Stimulated activated CD8-positive, alpha-beta memory T cell treated with anti-CD3 and anti-CD28 coated beads, Interleukin-15, amount 100 ng/mL, for 1 hour (primary cell): ENCODE measurements at regions not wholly inside any gene's neighbourhood (a gene's known extent, or its start where the extent isn't known, plus 50 kb on each side); places are given as distances from the start of the nearest gene placed in this dataset.

Experiments
- DNase-seq: peaks from one replicate; pipeline ENCODE4 v3.0.0-alpha.2; 2020; ENCODE audit warnings: low read depth

DNA sequence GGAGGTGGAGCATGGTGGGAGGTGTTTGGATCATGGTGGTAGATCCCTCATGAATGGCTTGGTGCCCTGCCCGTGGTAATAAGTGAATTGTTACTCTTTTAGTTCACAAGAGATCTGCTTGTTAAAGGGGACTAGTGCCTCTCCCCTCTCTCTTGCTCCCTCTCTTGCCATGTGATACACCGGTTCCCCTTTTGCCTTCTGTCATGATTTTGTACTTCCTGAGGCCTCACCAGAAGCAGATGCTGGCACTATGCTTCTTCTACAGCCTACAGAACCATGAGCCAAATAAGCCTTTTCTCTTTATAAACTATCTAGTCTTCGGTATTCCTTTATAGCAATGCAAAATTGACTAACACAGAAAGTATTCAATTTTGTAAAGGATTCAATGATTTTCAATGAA, 817.1 kb downstream of the TLR4 start:
- no peak for DNase-seq

DNA sequence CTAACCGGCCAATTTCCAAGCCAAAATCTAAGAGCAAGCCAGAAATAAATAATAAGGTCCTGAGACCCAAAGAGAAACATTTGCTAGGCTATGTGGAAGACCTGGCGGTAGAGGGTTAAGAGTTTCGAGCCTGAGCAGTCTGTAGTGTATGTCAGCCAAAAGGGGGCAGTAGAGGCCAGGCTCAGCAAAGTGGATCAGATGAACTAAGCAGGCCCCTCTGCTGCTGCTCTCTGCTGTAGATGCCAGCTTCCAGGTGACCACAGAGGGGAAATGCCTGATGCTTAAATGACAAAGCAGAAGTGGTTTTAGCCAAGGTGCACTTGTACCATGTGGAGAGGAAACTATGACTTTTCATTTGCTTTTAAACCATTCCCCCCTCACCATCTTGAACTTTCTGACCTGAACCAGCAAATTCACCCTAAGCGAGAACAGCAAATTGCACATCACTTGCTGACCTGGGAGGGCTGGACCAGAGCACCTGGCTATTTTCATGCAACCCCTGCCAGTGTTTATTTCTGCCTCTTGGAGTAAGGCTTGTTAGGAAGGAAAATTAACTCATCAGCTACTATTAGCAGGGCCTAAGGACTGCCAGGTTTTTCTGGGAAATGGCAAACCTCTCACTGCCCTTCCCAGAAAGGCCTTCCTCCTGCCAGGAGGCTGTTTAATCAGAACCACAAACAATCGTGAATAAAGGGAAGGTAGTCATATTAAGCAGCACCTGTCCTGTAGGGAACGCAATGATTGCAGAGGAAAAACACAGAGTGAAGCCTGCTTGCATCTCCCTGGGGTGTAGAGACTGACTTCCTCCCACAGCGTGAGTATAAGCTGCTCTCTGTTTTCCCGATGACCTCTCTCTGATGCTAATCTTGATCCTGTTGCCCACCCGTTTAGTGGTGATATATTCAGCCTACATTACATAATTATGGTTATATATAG, 818.2 kb downstream of the TLR4 start:
- no peak for DNase-seq

DNA sequence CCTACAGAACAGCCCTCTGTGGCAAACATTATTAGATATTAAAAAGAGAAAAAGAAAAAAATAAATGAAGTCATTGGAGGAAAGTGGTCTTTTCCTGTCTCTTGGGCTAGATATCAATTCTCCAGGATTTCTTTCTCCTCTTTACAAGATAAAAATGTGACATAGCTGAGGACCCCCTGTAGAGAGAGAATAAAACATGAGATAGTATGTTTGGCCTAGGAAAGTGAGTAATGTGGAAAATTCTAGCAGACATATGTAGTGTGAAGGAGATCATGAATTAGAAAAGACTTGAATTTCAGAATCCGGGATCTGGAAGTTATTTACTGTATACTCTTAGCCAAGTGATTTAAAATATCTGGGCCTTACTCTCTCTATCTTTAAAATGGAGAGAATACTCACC, 823.1 kb downstream of the TLR4 start:
- no peak for DNase-seq

DNA sequence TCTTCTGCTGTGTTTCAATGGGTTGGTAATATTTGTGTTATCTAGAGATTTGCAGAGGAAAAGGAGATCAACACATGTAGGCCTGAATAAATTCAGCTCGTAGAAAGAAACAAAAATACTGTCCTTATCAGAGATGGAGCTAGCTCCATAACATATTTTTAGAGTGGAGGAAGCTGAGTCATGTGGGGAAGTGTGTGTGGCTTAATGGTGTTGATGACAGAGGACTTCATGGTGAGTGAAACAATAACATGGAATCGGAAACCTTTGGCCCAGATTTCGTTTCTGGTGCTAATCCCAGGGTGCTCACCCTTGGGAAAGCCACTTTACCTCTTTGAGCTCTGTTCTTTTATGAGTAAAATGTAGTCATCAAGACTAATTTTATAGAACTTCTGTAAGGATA, 825.0 kb downstream of the TLR4 start:
- no peak for DNase-seq

DNA sequence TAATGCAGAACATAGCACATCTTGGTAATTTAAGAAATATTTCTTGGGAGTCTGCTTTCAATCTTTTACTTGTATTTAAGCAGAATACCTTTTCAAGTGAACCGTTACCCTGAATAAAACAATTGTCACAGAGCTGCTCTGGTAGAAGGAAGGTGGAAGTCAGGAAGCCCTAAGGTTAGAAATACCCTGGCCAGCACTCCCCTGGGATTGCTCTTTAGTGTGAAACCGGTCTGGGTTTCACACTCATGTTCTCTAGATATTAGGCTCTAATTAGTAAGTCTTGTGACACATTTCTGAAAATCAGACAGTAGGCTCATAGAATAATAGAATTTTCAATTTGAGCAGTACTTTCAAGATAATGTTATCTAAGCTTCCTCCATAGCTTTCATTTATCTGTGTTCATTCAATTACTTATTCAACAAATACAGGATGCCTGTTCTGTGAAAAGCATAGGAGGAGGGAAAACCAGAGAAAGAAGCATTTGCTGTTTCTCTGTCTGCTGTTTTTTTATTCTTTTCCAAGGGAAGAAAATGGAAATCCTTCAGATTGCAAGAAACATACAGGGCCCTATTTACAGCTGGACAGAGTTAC, 825.5 kb downstream of the TLR4 start:
- no peak for DNase-seq

DNA sequence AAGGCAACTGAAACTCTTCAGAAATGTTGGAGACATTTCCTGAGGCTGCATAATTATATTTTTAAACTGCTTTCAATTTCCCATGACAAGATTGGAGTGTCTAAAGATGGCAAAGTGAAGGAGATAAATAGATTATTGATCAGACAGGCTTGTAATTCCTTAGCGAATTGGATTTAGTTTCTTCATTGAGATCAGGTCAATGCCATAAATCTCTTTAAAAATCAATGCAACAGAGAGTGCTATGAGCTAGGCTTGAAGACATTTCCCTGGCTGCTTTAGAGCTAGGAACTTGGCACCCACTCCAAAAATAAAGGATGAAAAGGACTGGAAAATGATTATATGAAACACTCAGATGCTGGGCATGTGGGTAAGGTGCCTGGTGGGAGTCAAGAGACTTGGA, 828.4 kb downstream of the TLR4 start:
- no peak for DNase-seq

DNA sequence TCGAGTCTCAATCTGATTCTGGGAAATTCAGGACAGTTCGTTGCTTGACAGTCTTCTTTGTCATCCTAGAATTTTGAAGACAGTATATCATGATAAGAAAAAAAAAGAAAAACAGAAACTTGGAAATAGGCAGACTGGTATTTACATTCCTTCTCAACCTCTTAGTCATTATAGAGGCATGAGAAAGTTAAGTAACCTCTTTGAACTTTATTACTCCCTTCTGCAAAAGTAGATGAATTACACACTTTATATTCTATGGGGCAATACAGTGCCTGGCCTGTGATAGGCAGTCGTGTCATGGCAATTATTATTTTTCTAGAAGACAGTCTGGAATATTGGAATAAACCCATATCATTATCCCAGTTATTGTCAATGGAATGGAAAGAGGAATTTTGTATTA, 828.9 kb downstream of the TLR4 start:
- DNase-seq: no peak

DNA sequence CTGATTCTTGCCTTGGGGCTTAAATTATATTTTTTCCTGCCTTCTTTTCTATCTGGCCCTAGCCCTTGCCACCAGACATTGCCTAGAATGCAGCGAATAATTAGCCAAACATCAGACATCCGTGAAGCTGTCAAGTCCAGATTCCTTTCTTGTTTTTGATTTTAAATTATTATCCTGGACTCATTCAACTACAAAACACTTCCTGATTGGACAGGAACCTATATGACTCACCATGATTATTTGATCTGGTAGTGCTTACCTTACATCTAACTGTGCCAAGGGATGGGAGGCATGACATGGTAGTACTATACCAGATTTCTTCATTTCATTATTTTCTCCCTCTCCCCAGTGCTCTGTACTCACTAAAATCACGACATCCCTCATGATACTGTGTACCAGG, 829.6 kb downstream of the TLR4 start:
- no peak for DNase-seq

DNA sequence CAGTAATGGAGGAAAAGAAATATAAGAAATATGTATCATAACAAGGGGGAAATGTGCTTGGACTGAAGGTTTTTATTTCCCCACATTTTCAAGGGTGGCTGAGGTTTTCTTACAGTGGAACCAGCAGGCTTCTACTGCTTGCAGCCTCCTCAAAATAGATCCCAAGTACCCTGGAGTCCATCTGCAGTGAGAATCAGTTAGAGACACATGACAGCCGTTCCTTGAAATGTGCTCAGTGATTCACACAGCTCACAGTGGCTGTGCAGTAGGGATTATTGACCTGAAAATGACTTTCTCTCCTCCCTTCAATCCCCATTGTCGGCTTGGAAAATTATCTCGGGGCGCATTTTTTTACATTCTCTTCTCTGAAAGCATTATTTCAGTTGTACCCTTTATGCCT, 832.0 kb downstream of the TLR4 start:
- no peak for DNase-seq

DNA sequence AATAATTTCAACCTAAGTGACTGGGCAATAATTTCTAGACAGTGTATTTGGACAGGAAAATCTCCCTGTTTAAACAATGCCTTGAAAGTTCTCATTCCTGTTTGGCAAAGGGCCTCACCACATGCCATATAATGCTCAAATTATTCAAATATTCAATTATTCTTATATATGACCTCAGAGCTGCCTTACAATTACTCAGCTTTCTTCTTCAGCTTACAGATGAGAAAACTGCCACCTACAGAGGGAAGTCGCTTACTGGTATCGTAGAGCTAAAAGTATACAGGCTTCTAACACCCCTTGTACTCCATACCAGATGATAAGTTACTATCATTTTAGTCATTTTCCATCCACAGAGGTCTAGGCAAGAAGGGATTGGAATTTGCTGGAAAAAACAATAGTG, 830.3 kb downstream of the BRINP1 start:
- DNase-seq: no peak

DNA sequence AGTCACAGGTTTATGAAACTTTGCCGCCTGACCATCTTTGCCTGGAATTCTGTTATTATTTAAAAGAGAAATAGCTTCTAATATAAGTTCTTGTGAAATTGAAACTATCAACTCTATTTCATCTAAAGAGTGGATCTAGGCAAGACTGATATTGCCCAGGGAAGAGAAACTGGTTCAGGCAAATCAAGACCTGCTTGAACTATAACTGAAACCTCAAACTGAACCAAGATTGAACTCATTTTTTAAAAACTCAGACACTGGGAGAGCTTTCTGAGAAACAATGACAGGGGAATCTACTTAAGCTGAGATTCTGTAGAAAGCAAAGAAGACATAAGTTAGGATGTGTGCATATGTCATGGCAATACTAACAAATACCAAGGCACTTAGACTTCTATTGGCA, 815.8 kb downstream of the BRINP1 start:
- DNase-seq: no peak

DNA sequence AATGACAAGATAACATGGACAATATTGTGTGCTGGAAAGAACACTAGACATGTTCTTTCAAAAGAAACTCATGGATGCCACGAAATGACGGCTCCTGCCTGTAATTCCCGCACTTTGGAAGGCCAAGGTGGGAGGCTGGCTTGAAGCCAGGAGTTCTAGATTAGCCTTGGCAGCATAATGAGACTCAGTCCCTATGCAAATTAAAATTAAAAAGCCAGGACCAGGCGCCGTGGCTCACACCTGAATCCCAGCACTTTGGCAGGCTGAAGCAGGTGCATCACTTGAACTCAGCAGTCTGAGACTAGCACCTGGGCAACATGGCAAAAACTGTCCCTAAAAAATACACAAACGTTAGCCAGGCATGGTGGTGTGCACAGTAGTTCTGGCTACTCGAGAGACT, 814.2 kb downstream of the BRINP1 start:
- no peak for DNase-seq

DNA sequence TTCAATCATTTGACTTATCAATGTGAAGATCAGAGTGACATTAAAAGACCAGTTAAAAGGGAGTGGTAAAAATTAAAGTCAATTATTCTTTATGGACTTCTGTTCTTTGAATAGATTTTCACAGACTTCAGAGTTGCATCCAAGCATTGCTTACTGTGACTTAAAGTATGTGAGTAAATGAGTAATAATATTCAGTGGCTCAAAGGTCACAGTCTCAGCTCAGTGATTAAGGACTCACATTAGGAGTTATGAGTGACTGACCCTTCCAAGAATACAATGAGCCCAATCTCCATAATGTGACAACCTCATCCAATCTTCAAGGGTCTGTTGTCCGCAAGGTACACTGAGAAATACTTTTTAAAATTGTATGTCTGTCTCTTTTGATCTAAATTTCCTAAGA, 811.2 kb downstream of the BRINP1 start:
- no peak for DNase-seq

DNA sequence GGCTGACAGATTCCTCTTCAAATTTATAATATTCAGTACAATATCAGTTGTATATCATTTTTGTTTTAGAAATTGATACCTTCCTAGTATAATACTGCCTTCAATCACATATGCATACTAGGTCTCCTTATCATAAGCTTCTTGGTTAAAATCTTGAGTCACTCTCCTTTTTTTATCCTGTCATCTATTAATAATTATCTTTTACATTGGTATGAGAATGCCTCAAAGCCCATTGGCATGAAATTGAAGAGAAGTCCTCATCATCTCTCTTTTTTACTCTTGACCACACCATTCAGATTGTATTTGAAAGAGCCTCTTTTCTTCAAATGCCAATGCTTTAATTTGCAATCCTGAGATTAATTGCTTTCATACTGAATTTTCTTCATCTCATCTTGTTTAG, 810.3 kb downstream of the BRINP1 start:
- DNase-seq: no peak

DNA sequence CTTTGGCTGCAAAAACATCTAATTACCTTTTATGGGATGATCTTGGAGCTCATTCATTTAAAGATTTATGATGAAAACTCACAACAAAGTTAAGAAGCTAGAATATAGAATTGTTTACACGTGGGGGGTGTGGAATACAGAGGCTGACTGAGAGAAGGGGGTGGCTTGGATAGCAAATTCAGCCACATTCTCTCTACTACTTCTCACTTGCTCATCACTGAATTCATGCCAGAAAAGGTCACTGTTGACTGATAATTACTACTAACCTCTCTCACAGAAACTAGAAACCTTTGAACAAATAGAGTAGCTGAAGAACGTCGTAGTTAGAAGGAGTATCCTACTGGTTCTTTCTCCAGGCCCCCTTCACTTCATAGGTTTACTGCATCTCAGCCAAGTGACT, 808.2 kb downstream of the BRINP1 start:
- DNase-seq: no peak

DNA sequence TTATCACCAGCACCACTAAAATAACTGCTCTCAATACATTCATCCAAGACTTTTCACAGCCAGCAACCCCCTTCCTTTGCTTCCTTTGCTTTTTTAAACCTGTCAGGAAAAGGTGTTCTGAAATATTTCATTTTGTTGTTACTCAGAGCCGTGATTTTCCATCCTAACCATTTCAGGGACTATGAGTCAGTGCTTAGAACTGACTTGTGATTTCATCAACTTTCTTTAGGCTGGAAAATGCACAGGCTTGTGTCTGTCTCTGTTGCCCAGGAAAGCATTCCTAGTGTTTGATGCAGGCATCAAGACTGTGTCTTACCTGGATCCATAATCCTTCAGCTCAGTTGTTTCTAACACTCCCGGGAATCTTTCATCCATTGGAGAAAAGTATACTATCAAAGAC, 805.6 kb downstream of the BRINP1 start:
- no peak for DNase-seq

DNA sequence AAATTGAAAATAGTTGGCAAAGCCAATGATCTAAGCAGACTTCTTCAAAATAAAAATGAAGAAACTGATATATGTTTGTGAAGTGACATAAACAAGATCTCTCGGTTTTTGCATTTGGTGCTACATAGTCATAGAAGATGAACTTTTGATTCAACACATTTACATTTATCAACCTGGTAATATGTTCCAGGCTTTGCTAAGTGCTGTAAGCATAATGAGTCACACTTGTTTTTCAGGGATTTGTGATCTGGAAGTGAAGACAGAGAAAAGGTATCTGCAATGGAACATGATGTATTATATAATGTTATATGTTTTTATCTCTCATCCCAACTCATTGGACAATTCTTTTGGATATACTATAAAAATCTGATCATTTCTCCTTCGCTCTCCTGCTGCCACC, 801.4 kb downstream of the BRINP1 start:
- DNase-seq: no peak

DNA sequence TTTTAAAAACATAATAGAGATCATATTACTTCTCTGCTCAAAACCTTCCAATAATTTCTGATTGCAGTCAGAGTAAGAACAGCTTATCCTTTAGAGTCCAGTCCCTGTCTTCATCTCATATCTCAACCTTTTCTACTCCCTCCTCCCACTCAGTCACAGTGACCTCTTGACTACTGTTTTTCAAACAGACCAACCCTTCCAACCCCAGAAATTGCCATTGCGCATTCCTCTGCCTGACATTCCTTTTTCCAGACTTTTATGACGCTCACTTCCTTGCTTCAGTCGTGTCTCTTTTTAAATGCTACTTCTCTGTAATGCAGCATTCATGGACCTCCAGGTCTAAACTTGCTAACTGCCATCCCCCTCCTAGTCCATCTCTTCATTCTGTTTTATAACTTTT, 800.5 kb downstream of the BRINP1 start:
- DNase-seq: no peak

DNA sequence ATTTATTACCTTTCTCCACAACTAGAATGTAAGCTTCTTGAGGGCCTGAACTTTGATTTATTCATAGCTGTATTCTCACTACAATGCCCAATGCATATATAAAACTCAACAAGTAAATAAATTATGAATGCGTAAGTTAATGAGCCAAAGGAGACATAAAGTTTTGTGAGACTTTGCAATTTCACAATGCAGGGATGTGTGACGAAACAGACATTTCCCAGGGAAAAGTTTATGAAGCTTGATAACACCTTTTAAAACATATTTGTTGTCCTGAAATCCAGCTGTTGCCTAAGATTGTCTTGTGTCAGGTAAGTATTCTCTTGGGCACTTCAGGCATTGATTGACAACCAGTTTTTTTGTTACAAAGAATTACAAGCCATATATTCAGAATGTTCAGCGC, 800.1 kb downstream of the BRINP1 start:
- no peak for DNase-seq

DNA sequence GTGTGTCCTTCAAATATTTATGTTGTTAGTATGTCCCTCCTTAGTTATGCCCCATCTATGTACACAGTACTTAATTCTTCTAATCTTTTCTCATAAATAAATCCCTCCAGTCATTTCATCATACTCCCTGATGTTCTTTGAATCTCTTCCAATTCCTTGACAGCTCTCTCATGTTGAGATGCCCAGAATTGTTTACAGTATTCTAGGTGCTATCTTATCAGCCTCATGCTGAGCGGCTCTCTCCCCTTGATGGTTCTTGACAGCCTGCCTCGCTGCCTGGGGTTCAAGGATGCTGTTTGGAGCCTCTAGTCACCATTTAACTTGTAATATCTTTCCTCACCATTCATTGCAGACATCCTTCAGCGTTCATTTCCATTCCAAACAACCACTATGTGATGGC, 799.2 kb downstream of the BRINP1 start:
- DNase-seq: no peak

DNA sequence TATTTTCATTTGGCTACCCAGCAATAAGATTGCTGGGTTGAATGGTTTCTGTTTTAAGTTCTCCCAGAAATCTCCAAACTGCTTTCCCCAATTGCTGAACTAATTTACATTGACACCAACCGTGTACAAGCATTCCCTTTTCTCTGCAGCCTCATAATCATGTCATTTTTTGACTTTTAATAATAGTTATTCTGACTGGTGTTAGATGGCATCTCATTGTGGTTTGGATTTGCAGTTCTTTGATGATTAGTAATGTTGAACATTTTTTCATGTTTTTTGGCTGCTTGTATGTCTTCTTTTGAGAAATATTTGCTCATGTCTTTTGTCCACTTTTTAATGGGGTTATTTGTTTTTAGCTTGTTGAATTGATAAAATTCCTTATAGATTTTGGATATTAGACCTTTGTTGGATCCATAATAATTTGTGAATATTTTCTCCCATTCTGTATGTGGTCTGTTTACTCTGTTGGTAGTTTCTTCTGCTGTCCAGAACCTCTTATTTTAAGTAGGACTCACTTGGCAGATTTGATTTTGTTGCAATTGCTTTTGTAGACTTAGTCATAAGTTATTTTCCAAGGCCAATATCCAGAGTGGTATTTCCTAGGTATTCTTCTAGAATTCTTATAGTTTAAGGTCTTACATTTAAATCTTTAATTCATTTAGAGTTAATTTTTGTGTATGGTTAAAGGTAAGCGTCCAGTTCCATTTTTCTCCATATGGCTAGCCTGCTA, 793.7 kb downstream of the BRINP1 start:
- DNase-seq: no peak

DNA sequence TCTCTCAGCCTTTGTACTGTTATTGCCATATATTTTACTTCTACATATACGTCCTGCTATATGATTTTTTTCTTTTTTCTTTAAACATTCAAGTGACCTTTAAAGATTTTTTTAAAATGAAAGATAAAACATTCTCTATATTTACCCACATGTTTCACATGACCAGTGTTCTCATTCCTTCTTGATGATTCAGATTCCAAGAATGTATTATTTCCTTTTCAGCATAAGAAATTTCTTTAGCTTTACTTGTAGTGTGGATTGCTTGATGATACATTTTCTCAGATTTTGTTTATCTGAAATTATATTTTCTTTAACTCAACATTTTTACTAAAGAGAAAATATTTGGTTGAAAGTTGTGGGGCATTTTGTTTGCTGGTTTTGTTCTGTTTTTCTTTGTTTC, 792.1 kb downstream of the BRINP1 start:
- no peak for DNase-seq

DNA sequence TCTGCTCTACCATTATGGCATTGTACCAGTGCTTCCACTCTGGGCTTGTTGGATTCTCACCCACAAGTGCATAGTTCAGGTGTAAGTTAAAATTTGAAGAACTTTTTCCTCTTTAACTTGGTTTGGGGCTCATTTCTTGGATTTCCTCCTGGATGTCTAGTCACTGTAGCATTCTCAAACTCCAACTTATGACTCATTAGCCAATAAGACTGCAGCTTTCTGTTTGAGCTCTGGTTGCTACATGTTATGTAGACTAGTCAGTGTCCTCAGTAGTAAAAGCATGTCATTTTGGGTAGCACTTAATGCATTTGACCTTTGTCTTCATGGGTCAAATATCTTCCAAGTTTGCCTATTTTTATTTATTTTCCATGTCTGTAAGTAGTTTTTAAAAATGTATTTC, 790.8 kb downstream of the BRINP1 start:
- no peak for DNase-seq
